Stimulated activated effector memory CD8-positive, alpha-beta T cell treated with anti-CD3 and anti-CD28 coated beads, Interleukin-12 subunit alpha, Interleukin-12 subunit beta, amount 100 ng/mL, for 72 hours (primary cell): ENCODE measurements at regions not wholly inside any gene's neighbourhood (a gene's known extent, or its start where the extent isn't known, plus 50 kb on each side); places are given as distances from the start of the nearest gene placed in this dataset.

ENCODE experiments used
- ATAC-seq: fragments of 150-1000 bp; cut with Tn5 transposase; 2 replicates; pipeline ENCODE4 v1.10.0; 2021
- DNase-seq, 2 donors: peaks; one replicate each; pipeline ENCODE4 v3.0.0; 2021 to 2022; ENCODE audit warnings: low spot score in 2 of 2
- H3K27ac Mint-ChIP-seq: one replicate; pipeline ENCODE4 v1.8.0; 2022; ENCODE audit warnings: mild to moderate bottlenecking, mixed read lengths
- H3K36me3 Mint-ChIP-seq: one replicate; pipeline ENCODE4 v1.8.0; 2022; ENCODE audit warnings: mild to moderate bottlenecking, mixed read lengths
- H3K4me1 Mint-ChIP-seq: one replicate; pipeline ENCODE4 v1.8.0; 2022; ENCODE audit warnings: mixed read lengths
- H3K4me3 Mint-ChIP-seq: one replicate; pipeline ENCODE4 v1.8.0; 2022; ENCODE audit warnings: mild to moderate bottlenecking, mixed read lengths
- H3K9me3 Mint-ChIP-seq: one replicate; pipeline ENCODE4 v1.8.0; 2022; ENCODE audit warnings: mixed read lengths

GRCh38 chr2:16084274-16084673, 143.9 kb downstream of the MYCN start:
- no peak for ATAC-seq
- no peaks in the 10 kb centered on the region for H3K4me1 Mint-ChIP-seq
- H3K4me3 Mint-ChIP-seq: no peak overlapping the region

GRCh38 chr2:16082276-16082675, 141.9 kb downstream of the MYCN start:
- no peaks in the 10 kb centered on the region for H3K9me3 Mint-ChIP-seq
- H3K4me3 Mint-ChIP-seq: no peak overlapping the region
- DNase-seq (no peak), ATAC-seq (no peak)
- no peaks in the 10 kb centered on the region for H3K4me1 Mint-ChIP-seq
- H3K27ac Mint-ChIP-seq: no peak overlapping the region
- no peaks in the 10 kb centered on the region for H3K36me3 Mint-ChIP-seq

More at GRCh38 chr2:16084274-16084673, 143.9 kb downstream of the MYCN start:
- no peaks in the 10 kb centered on the region for H3K9me3 Mint-ChIP-seq
- H3K27ac Mint-ChIP-seq: no peak overlapping the region
- DNase-seq: no peak
- no peaks in the 10 kb centered on the region for H3K36me3 Mint-ChIP-seq

GRCh38 chr2:16081316-16082200, 141.2 kb downstream of the MYCN start:
- no peaks in the 10 kb centered on the region for H3K4me1 Mint-ChIP-seq
- H3K4me3 Mint-ChIP-seq: no peak overlapping the region
- ATAC-seq (no peak), DNase-seq (no peak)
- no peaks in the 10 kb centered on the region for H3K36me3 Mint-ChIP-seq
- no peaks in the 10 kb centered on the region for H3K9me3 Mint-ChIP-seq
- no peak overlapping the region for H3K27ac Mint-ChIP-seq

- Mint-ChIP-seq H3K27ac (no peak overlapping the region), H3K4me1 (no peaks in the 10 kb centered on the region), H3K4me3 (no peak overlapping the region), H3K9me3 (no peaks in the 10 kb centered on the region), H3K36me3 (no peaks in the 10 kb centered on the region)
- ATAC-seq: no peak
- no peak for DNase-seq
Measured at GRCh38 chr2:16080516-16080915, 140.2 kb downstream of the MYCN start.

GRCh38 chr2:16080071-16080470, 139.7 kb downstream of the MYCN start:
- H3K4me1 Mint-ChIP-seq: no peaks in the 10 kb centered on the region
- H3K9me3 Mint-ChIP-seq: no peaks in the 10 kb centered on the region
- DNase-seq (no peak), ATAC-seq (no peak)
- H3K4me3 Mint-ChIP-seq: no peak overlapping the region
- no peaks in the 10 kb centered on the region for H3K36me3 Mint-ChIP-seq
- H3K27ac Mint-ChIP-seq: no peak overlapping the region

- DNase-seq: no peak
- no peak overlapping the region for H3K27ac Mint-ChIP-seq
- no peak overlapping the region for H3K4me3 Mint-ChIP-seq
- no peaks in the 10 kb centered on the region for H3K4me1 Mint-ChIP-seq
- no peak for ATAC-seq
- no peaks in the 10 kb centered on the region for H3K9me3 Mint-ChIP-seq
- no peaks in the 10 kb centered on the region for H3K36me3 Mint-ChIP-seq
Measured at GRCh38 chr2:16079637-16080036, 139.3 kb downstream of the MYCN start.

GRCh38 chr2:16077601-16078000, 137.3 kb downstream of the MYCN start:
- Mint-ChIP-seq H3K4me3 (no peak overlapping the region), H3K9me3 (peaks cover 2% of the 10 kb centered on the region), H3K4me1 (no peaks in the 10 kb centered on the region), H3K27ac (no peak overlapping the region), H3K36me3 (no peaks in the 10 kb centered on the region)
- ATAC-seq (no peak), DNase-seq (no peak)

GRCh38 chr2:16076911-16077310, 136.6 kb downstream of the MYCN start:
- H3K4me3 Mint-ChIP-seq: no peak overlapping the region
- DNase-seq (no peak), ATAC-seq (no peak)
- H3K36me3 Mint-ChIP-seq: no peaks in the 10 kb centered on the region
- peaks cover 2% of the 10 kb centered on the region for H3K9me3 Mint-ChIP-seq
- H3K27ac Mint-ChIP-seq: no peak overlapping the region
- no peaks in the 10 kb centered on the region for H3K4me1 Mint-ChIP-seq

GRCh38 chr2:16075045-16076012, 135.0 kb downstream of the MYCN start:
- DNase-seq (no peak), ATAC-seq (no peak)
- Mint-ChIP-seq H3K27ac (no peak overlapping the region), H3K4me1 (no peaks in the 10 kb centered on the region), H3K36me3 (no peaks in the 10 kb centered on the region), H3K4me3 (no peak overlapping the region), H3K9me3 (peaks cover 2% of the 10 kb centered on the region)

GRCh38 chr2:16073921-16074425, 133.6 kb downstream of the MYCN start:
- H3K27ac Mint-ChIP-seq: no peak overlapping the region
- H3K9me3 Mint-ChIP-seq: peaks cover 2% of the 10 kb centered on the region
- no peaks in the 10 kb centered on the region for H3K36me3 Mint-ChIP-seq
- peak; percentile 22 for ATAC-seq
- H3K4me3 Mint-ChIP-seq: no peak overlapping the region
- no peaks in the 10 kb centered on the region for H3K4me1 Mint-ChIP-seq
- no peak for DNase-seq

GRCh38 chr2:16073471-16073870, 133.1 kb downstream of the MYCN start:
- Mint-ChIP-seq H3K36me3 (no peaks in the 10 kb centered on the region), H3K4me1 (no peaks in the 10 kb centered on the region), H3K27ac (no peak overlapping the region), H3K9me3 (peaks cover 2% of the 10 kb centered on the region), H3K4me3 (no peak overlapping the region)
- ATAC-seq (no peak), DNase-seq (no peak)

GRCh38 chr2:16072638-16073290, 132.4 kb downstream of the MYCN start:
- H3K4me3 Mint-ChIP-seq: no peak overlapping the region
- no peak overlapping the region for H3K27ac Mint-ChIP-seq
- peaks cover 2% of the 10 kb centered on the region for H3K9me3 Mint-ChIP-seq
- no peaks in the 10 kb centered on the region for H3K36me3 Mint-ChIP-seq
- no peak for DNase-seq
- H3K4me1 Mint-ChIP-seq: no peaks in the 10 kb centered on the region
- no peak for ATAC-seq

GRCh38 chr2:16071865-16072637, 131.7 kb downstream of the MYCN start:
- no peak overlapping the region for H3K27ac Mint-ChIP-seq
- peaks cover 2% of the 10 kb centered on the region for H3K9me3 Mint-ChIP-seq
- DNase-seq (no peak), ATAC-seq (no peak)
- H3K36me3 Mint-ChIP-seq: no peaks in the 10 kb centered on the region
- H3K4me3 Mint-ChIP-seq: no peak overlapping the region
- no peaks in the 10 kb centered on the region for H3K4me1 Mint-ChIP-seq

GRCh38 chr2:16071039-16071864, 130.9 kb downstream of the MYCN start:
- no peak overlapping the region for H3K4me3 Mint-ChIP-seq
- H3K27ac Mint-ChIP-seq: no peak overlapping the region
- peaks cover 2% of the 10 kb centered on the region for H3K9me3 Mint-ChIP-seq
- DNase-seq (no peak), ATAC-seq (no peak)
- H3K4me1 Mint-ChIP-seq: no peaks in the 10 kb centered on the region
- H3K36me3 Mint-ChIP-seq: no peaks in the 10 kb centered on the region
